SK-N-SH treated with all-trans-retinoic acid at 6 μM for 48 hours (cell line): ENCODE measurements at regions not wholly inside any gene's neighbourhood (a gene's known extent, or its start where the extent isn't known, plus 50 kb on each side); places are given as distances from the start of the nearest gene placed in this dataset.

Source experiments
- GLIS3 ChIP-seq: fragments of 250-450 bp; sonication (Bioruptor Pico); IDR thresholded peaks from 2 replicates; pipeline ENCODE4 v1.5.0; 2020; ENCODE audit warnings: mild to moderate bottlenecking, moderate library complexity
- PATZ1 ChIP-seq: fragments of 250-450 bp; sonication (Bioruptor Pico); IDR thresholded peaks from 2 replicates; pipeline ENCODE4 v1.8.0; 2020; ENCODE audit warnings: mild to moderate bottlenecking, moderate library complexity, borderline replicate concordance
- RARB ChIP-seq: fragments of 250-450 bp; sonication (Bioruptor Pico); IDR thresholded peaks from 2 replicates; pipeline ENCODE4 v1.8.0; 2021; ENCODE audit warnings: mild to moderate bottlenecking, moderate library complexity
- ZC3H10 ChIP-seq: fragments of 250-450 bp; sonication (Bioruptor Pico); IDR thresholded peaks from 2 replicates; pipeline ENCODE4 v1.5.1; 2021; ENCODE audit warnings: mild to moderate bottlenecking, moderate library complexity
- ZFP30 ChIP-seq: fragments of 450-650 bp; formaldehyde crosslinking; IDR thresholded peaks from 2 replicates; pipeline ENCODE4 v1.5.0; 2022; ENCODE audit warnings: mild to moderate bottlenecking, moderate library complexity
- ZNF8 ChIP-seq: fragments of 450-650 bp; formaldehyde crosslinking; IDR thresholded peaks from 2 replicates; pipeline ENCODE4 v1.5.0; 2020; ENCODE audit warnings: mild to moderate bottlenecking, moderate library complexity
- TF ChIP-seq, protein P1 (sequence below): fragments of 250-450 bp; sonication (Bioruptor Pico); IDR thresholded peaks from 2 replicates; pipeline ENCODE4 v1.8.0; 2021; ENCODE audit warnings: low read depth, mild to moderate bottlenecking, moderate library complexity, borderline replicate concordance

- TF ChIP-seq ZC3H10 (CRISPR knock-in tag): no peak
- TF ChIP-seq ZFP30: no peak
- no peak for TF ChIP-seq PATZ1 (CRISPR knock-in tag)
- TF ChIP-seq RARB (CRISPR knock-in tag): no peak
- no peak for TF ChIP-seq ZNF8
- TF ChIP-seq, protein P1, sequence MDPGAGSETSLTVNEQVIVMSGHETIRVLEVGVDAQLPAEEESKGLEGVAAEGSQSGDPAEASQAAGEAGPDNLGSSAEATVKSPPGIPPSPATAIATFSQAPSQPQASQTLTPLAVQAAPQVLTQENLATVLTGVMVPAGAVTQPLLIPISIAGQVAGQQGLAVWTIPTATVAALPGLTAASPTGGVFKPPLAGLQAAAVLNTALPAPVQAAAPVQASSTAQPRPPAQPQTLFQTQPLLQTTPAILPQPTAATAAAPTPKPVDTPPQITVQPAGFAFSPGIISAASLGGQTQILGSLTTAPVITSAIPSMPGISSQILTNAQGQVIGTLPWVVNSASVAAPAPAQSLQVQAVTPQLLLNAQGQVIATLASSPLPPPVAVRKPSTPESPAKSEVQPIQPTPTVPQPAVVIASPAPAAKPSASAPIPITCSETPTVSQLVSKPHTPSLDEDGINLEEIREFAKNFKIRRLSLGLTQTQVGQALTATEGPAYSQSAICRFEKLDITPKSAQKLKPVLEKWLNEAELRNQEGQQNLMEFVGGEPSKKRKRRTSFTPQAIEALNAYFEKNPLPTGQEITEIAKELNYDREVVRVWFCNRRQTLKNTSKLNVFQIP (CRISPR knock-in tag): no peak
- no peak for TF ChIP-seq GLIS3 (CRISPR knock-in tag)
These were observed 141.3 kb upstream of the RASSF8 start for GRCh38 chr12:25817166-25817565.
